Duodenal mucosa (tissue), 2 donors: ENCODE measurements at regions not wholly inside any gene's neighbourhood (a gene's known extent, or its start where the extent isn't known, plus 50 kb on each side); places are given as distances from the start of the nearest gene placed in this dataset.

Experiments
- H3K27ac ChIP-seq: one replicate; pipeline ENCODE4 v1.7.0; 2013; ENCODE audit warnings: low read depth, low read length
- H3K27me3 ChIP-seq, 2 donors: one replicate each; pipeline ENCODE4 v1.7.0; 2013; ENCODE audit warnings: low read length in 2 of 2, control low read depth in 1 of 2; ENCODE audit not compliant: insufficient read depth in 2 of 2, control insufficient read depth in 1 of 2
- H3K36me3 ChIP-seq, 2 donors: one replicate each; pipeline ENCODE4 v1.7.0; 2013; ENCODE audit warnings: low read length in 2 of 2, control low read depth in 1 of 2; ENCODE audit not compliant: insufficient read depth in 2 of 2, control insufficient read depth in 1 of 2
- H3K4me1 ChIP-seq, 2 donors: one replicate each; pipeline ENCODE4 v1.7.0; 2013; ENCODE audit warnings: low read length in 2 of 2, control low read depth in 1 of 2; ENCODE audit not compliant: insufficient read depth in 2 of 2, control insufficient read depth in 1 of 2
- H3K4me3 ChIP-seq, 2 donors: one replicate each; pipeline ENCODE4 v1.7.0; 2013; ENCODE audit warnings: low read length in 2 of 2, low read depth in 1 of 2
- H3K9ac ChIP-seq, 2 donors: one replicate each; pipeline ENCODE4 v1.7.0; 2013; ENCODE audit warnings: low read length in 2 of 2, low read depth in 1 of 2
- H3K9me3 ChIP-seq, 2 donors: one replicate each; pipeline ENCODE4 v1.7.0; 2013; ENCODE audit warnings: low read length in 2 of 2, control low read depth in 1 of 2; ENCODE audit not compliant: control insufficient read depth in 1 of 2

DNA sequence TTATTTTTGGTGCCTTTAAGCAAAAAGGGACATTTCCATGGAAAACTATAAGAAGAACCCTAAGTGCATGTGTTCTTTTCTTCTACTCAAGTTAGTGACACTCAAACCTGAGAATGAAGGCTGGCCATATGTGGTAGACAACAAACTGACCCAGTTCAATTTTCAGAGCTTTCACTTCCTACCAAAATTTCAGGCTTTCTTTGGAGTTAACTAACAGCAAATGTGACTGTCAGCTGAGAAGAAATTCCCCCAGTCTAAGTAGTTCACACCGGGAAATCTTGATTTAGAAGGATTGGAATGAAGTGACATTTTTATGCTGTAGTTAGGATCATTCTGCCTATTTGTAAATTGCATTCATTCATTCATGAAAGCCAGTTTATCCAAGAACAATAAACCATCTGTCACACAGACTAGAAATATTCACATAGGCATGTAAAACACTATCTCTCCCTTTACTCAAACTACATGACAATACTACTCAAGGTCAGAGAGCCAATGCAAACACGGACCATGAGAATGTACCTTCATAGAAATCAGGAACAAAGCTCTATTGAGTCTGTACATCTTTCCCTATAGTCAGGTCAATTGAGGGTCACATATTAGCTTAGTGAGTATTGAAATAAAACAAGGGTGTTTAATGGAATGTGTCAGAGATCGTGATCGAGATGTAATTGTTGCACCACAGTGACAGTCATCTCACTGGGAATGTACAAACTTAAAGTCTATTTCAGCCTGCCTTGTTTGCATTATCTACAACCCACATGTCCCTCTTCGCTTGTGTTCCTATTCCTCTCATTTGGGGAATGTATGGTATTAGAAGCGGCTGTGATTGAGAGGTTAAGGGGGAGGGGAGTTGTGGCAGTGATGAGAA, 113.8 kb upstream of the TGFBR2 start:
- Histone ChIP-seq H3K27ac (no peak overlapping the region), H3K9me3 (no peaks in the 10 kb centered on the region), H3K36me3 (no peaks in the 10 kb centered on the region), H3K4me3 (no peak overlapping the region), H3K27me3 (no peaks in the 10 kb centered on the region), H3K9ac (no peak overlapping the region), H3K4me1 (no peaks in the 10 kb centered on the region)

DNA sequence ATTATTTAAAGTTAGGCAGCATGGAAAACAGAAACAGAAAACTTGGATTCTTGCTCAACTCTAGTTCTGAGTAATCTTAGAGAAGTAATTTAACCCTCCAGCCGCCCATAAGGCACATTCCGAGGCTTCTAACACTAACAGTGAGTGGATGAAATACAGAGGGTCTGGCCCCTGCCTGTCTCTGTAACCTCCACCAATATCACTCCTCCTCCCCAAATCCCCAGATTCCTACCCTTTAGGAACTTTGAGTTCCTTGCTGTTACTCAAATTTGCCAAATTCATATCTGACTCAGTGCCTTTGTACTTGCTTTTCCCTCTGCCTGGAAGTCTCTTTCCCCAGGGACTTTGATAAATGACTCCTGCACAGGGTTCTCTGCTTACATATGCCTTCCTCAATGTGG, 112.5 kb upstream of the TGFBR2 start:
- Histone ChIP-seq H3K27me3 (no peaks in the 10 kb centered on the region), H3K36me3 (no peaks in the 10 kb centered on the region), H3K27ac (no peak overlapping the region), H3K4me3 (no peak overlapping the region), H3K9me3 (no peaks in the 10 kb centered on the region), H3K9ac (no peak overlapping the region), H3K4me1 (no peaks in the 10 kb centered on the region)

- Histone ChIP-seq H3K27me3 (no peaks in the 10 kb centered on the region), H3K36me3 (no peaks in the 10 kb centered on the region), H3K9me3 (no peaks in the 10 kb centered on the region), H3K4me3 (no peak overlapping the region), H3K27ac (no peak overlapping the region), H3K4me1 (no peaks in the 10 kb centered on the region), H3K9ac (no peak overlapping the region)
Measured at GRCh38 chr3:30495172-30496065, 111.0 kb upstream of the TGFBR2 start.

GRCh38 chr3:30496066-30496966, 110.1 kb upstream of the TGFBR2 start:
- Histone ChIP-seq H3K27me3 (no peaks in the 10 kb centered on the region), H3K4me3 (no peak overlapping the region), H3K36me3 (no peaks in the 10 kb centered on the region), H3K9me3 (no peaks in the 10 kb centered on the region), H3K9ac (no peak overlapping the region), H3K4me1 (no peaks in the 10 kb centered on the region), H3K27ac (no peak overlapping the region)

DNA sequence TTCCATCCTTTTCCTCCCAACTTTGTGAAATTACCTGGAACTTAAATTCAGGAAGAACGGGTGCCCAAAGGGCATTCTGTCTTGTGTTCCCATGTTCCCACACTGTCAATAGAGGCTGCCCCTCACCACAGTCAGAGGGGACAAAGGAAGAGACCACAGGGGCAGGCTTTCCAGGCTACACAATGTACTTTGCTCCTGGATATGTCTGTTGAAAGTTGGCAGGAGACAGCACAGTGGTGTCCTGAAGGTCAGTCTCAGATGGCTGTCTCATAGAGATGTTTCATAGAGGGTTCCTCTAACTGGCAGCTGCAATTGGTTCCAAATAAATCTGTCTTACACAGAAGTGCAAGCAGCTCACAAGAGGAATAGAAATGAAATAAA, 107.8 kb upstream of the TGFBR2 start:
- no peak overlapping the region for H3K27ac ChIP-seq
- no peaks in the 10 kb centered on the region for H3K4me1 ChIP-seq

GRCh38 chr3:30500666-30501399, 105.6 kb upstream of the TGFBR2 start:
- no peak overlapping the region for H3K4me3 ChIP-seq
- no peaks in the 10 kb centered on the region for H3K36me3 ChIP-seq
- no peaks in the 10 kb centered on the region for H3K9me3 ChIP-seq
- no peak overlapping the region for H3K9ac ChIP-seq
- no peaks in the 10 kb centered on the region for H3K4me1 ChIP-seq
- H3K27ac ChIP-seq: no peak overlapping the region
- H3K27me3 ChIP-seq: no peaks in the 10 kb centered on the region

More for the DNA sequence above, 107.8 kb upstream of the TGFBR2 start:
- Histone ChIP-seq H3K9ac (no peak overlapping the region), H3K36me3 (no peaks in the 10 kb centered on the region), H3K4me3 (no peak overlapping the region), H3K9me3 (no peaks in the 10 kb centered on the region), H3K27me3 (no peaks in the 10 kb centered on the region)

DNA sequence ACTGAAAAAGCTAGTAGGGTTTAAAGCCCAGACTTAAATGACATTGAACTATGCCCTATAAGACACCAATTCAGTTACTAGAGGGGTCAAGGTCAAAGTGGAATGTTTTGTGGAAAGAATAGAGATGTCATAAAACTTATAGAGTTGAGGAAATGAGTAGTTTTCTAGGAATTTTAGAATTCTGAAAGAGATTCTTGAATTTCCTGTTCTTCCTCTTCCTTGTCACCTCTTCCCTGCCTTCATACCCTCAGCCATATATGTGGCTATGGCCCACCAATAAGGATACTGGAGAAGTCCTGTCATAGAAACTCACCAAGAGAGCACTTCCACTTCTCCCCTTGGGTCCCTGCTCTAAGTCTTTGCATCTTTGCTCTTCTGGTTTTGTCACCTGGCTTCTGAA, 104.9 kb upstream of the TGFBR2 start:
- Histone ChIP-seq H3K9me3 (no peaks in the 10 kb centered on the region), H3K4me3 (no peak overlapping the region), H3K9ac (no peak overlapping the region), H3K4me1 (no peaks in the 10 kb centered on the region), H3K27me3 (no peaks in the 10 kb centered on the region), H3K36me3 (no peaks in the 10 kb centered on the region), H3K27ac (no peak overlapping the region)

GRCh38 chr3:30502051-30502741, 104.2 kb upstream of the TGFBR2 start:
- Histone ChIP-seq H3K27ac (no peak overlapping the region), H3K27me3 (no peaks in the 10 kb centered on the region), H3K4me1 (no peaks in the 10 kb centered on the region), H3K4me3 (no peak overlapping the region), H3K36me3 (no peaks in the 10 kb centered on the region), H3K9ac (no peak overlapping the region), H3K9me3 (no peaks in the 10 kb centered on the region)

DNA sequence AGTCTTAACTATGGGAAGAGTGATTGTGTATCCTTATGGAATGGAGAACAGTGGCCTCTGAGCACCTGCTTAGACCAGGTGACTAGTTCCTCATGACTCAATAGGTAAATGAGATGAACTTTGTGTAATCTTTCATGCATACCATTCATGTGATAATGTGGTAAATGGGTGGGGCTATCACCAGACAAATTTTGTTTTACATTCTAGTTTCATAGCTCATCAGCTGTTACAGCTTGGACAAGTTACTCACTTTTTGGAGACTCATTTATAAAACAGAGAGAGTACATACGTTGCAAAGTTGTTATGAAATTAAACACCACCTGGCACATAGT, 103.7 kb upstream of the TGFBR2 start:
- no peak overlapping the region for H3K27ac ChIP-seq
- H3K27me3 ChIP-seq: no peaks in the 10 kb centered on the region
- no peaks in the 10 kb centered on the region for H3K4me1 ChIP-seq
- no peaks in the 10 kb centered on the region for H3K9me3 ChIP-seq
- H3K9ac ChIP-seq: no peak overlapping the region
- no peak overlapping the region for H3K4me3 ChIP-seq
- H3K36me3 ChIP-seq: no peaks in the 10 kb centered on the region
